ENCODE measurements at regions not wholly inside any gene's neighbourhood (a gene's known extent, or its start where the extent isn't known, plus 50 kb on each side); places are given as distances from the start of the nearest gene placed in this dataset.

- TF ChIP-seq SUZ12 (IDR thresholded peaks at IDR 0.05) (no peak), TARDBP (IDR thresholded peaks at IDR 0.05) (no peak), ZNF384 (IDR thresholded peaks at IDR 0.05) (no peak), ELF4 (IDR thresholded peaks at IDR 0.05) (no peak), FOXA1 (IDR thresholded peaks at IDR 0.05) (no peak)
These were observed 50.9 kb upstream of the PRNP start for GRCh38 chr20:4635342-4635741.
